B cell (primary cell): ENCODE measurements at regions not wholly inside any gene's neighbourhood (a gene's known extent, or its start where the extent isn't known, plus 50 kb on each side); places are given as distances from the start of the nearest gene placed in this dataset.

ENCODE experiments used
- ATAC-seq: fragments of 200-7000 bp; cut with Tn5 transposase; one replicate; pipeline ENCODE4 v1.10.0; 2021; ENCODE audit warnings: low read depth, mild to moderate bottlenecking, moderate number of reproducible peaks, moderate library complexity
- CTCF ChIA-PET: fragments of 350-600 bp; sonication (Branson Sonifier 250); formaldehyde crosslinking; loops from one replicate; lab custom pipeline; 2021; ENCODE audit warnings: antibody characterized with exemption, inconsistent platforms; lab: Charles Lee
- POLR2A ChIA-PET: fragments of 350-600 bp; sonication (Branson Sonifier 250); formaldehyde crosslinking; loops from one replicate; lab custom pipeline; 2021; ENCODE audit warnings: antibody characterized with exemption; lab: Charles Lee
- DNase-seq: peaks from one replicate; pipeline ENCODE4 v3.0.0; 2013
- H2AFZ ChIP-seq: 2 replicates; pipeline ENCODE4 v1.6.1; 2012; ENCODE audit warnings: mild to moderate bottlenecking, low read depth, low read length; ENCODE audit not compliant: insufficient read depth, poor library complexity, severe bottlenecking
- H3K27ac ChIP-seq, 2 donors: 1 replicate in 1 of 2; 2 replicates in 1 of 2; pipeline ENCODE4 v1.5.1; 2012 to 2013; ENCODE audit warnings: low read length in 2 of 2, mild to moderate bottlenecking in 2 of 2, moderate library complexity in 1 of 2
- H3K27me3 ChIP-seq, 4 experiments: fragments of 200-600 bp in 1 of 4; sonication (generic) in 1 of 4; replicated peaks in 1 of 4; 1 replicate in 2 of 4; 2 replicates in 2 of 4; pipeline versions ENCODE4 v1.6.1 to v1.7.0; 2013 to 2016; ENCODE audit warnings: low read length in 3 of 4, mild to moderate bottlenecking in 2 of 4, mixed read lengths in 1 of 4, moderate library complexity in 1 of 4; ENCODE audit not compliant: insufficient read depth in 4 of 4, control insufficient read depth in 3 of 4; ENCODE audit errors: control extremely low read depth in 1 of 4
- H3K36me3 ChIP-seq, 2 experiments: replicated peaks in 1 of 2; 1 replicate in 1 of 2; 2 replicates in 1 of 2; pipeline versions ENCODE4 v1.6.1 to v1.7.1; 2013; ENCODE audit warnings: low read length in 1 of 2; ENCODE audit not compliant: insufficient read depth in 2 of 2, control insufficient read depth in 1 of 2; ENCODE audit errors: control extremely low read depth in 1 of 2, extremely low read depth in 1 of 2
- H3K4me1 ChIP-seq, 2 donors: fragments of 200-600 bp in 1 of 2; sonication (generic) in 1 of 2; 1 replicate in 1 of 2; 2 replicates in 1 of 2; pipeline versions ENCODE4 v1.5.1 to v1.6.1; 2013 to 2017; ENCODE audit warnings: low read length in 2 of 2; ENCODE audit not compliant: control insufficient read depth in 2 of 2, insufficient read depth in 2 of 2
- H3K4me2 ChIP-seq: replicated peaks from 2 replicates; pipeline ENCODE3; 2012; ENCODE audit warnings: mild to moderate bottlenecking, low read depth, low read length; ENCODE audit not compliant: poor library complexity, severe bottlenecking
- H3K4me3 ChIP-seq, 5 experiments: fragments of 200-600 bp in 1 of 5; sonication (generic) in 1 of 5; 1 replicate in 3 of 5; 2 replicates in 2 of 5; pipeline versions ENCODE4 v1.5.1 to v1.7.0; 2011 to 2016; ENCODE audit warnings: low read length in 4 of 5, mild to moderate bottlenecking in 4 of 5, low read depth in 2 of 5, control low read depth in 1 of 5, moderate library complexity in 1 of 5; ENCODE audit not compliant: insufficient read depth in 1 of 5; ENCODE audit errors: control extremely low read depth in 1 of 5, extremely low read depth in 1 of 5
- H3K79me2 ChIP-seq: fragments of 200-600 bp; sonication (generic); one replicate; pipeline ENCODE4 v1.6.0; 2016; ENCODE audit warnings: low read length; ENCODE audit not compliant: control insufficient read depth, insufficient read depth
- H3K9ac ChIP-seq: fragments of 200-600 bp; sonication (generic); 2 replicates; pipeline ENCODE4 v1.6.1; 2017; ENCODE audit warnings: mild to moderate bottlenecking, low read length, moderate library complexity
- H3K9me3 ChIP-seq, 3 donors: one replicate each; pipeline versions ENCODE4 v1.6.1 to v1.7.1; 2013; ENCODE audit warnings: low read length in 2 of 3; ENCODE audit not compliant: control insufficient read depth in 2 of 3, insufficient read depth in 1 of 3; ENCODE audit errors: control extremely low read depth in 1 of 3
- H4K20me1 ChIP-seq: 2 replicates; pipeline ENCODE4 v1.6.0; 2012; ENCODE audit warnings: mild to moderate bottlenecking, low read length; ENCODE audit not compliant: insufficient read depth, control insufficient read depth, poor library complexity, severe bottlenecking
- H3K27ac Mint-ChIP-seq: one replicate; pipeline ENCODE4 v1.8.0; 2021; ENCODE audit warnings: mixed read lengths
- H3K27me3 Mint-ChIP-seq: one replicate; pipeline ENCODE4 v1.8.0; 2021; ENCODE audit warnings: mixed read lengths
- H3K4me1 Mint-ChIP-seq: one replicate; pipeline ENCODE4 v1.8.0; 2021; ENCODE audit warnings: mixed read lengths
- H3K4me3 Mint-ChIP-seq: one replicate; pipeline ENCODE4 v1.8.0; 2021; ENCODE audit warnings: mixed read lengths
- H3K9me3 Mint-ChIP-seq: one replicate; pipeline ENCODE4 v1.8.0; 2022; ENCODE audit warnings: mixed read lengths; ENCODE audit not compliant: insufficient read depth
- EZH2 ChIP-seq: IDR thresholded peaks from 2 replicates; pipeline ENCODE4 v1.6.1; 2012; ENCODE audit warnings: borderline replicate concordance, low read depth, mild to moderate bottlenecking, moderate library complexity, low read length; ENCODE audit not compliant: insufficient read depth, poor library complexity, severe bottlenecking
- WGBS: methylation state at CpG from one replicate; pipeline ENCODE4 v1.1.5; 2013; ENCODE audit warnings: missing lambda C conversion rate; ENCODE audit not compliant: insufficient coverage; 5-methylcytosine and 5-hydroxymethylcytosine counted together
- intact Hi-C: fragments of 100-400 bp; cut with micrococcal nuclease; formaldehyde crosslinking; loops from one replicate; pipeline ENCODE4 v1.10.0; 2022
- TF ChIP-seq, protein P1 (sequence below): fragments of 200-600 bp; IDR thresholded peaks from one replicate; pipeline ENCODE4 v1.8.0; 2022; ENCODE audit warnings: antibody characterized with exemption, mild to moderate bottlenecking

DNA sequence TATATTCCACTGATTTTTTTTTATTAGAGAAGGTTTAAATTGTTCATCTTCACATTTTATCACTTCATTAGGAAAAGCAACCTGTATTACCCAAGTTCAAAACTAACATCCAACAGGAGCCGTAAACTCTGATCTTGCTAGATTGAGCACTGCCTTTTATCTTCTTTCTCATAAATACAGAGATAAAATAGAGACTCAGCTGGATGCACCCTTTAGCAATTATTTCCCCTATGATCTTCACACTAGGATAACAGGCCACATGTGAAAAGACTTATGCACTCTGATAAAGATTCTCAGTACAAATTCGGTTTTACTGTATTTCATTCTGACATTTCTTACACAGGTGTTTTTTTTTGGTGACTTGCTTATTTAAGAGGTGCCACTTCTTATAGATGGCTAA, 2438.2 kb upstream of the PCDH20 start:
- intact Hi-C loops = no loop called here
- H3K4me3 ChIP-seq = no peak overlapping the region
- no peak overlapping the region for H3K9ac ChIP-seq
- ATAC-seq = no peak
- no peaks in the 10 kb centered on the region for H3K4me1 Mint-ChIP-seq
- H3K9me3 Mint-ChIP-seq = no peaks in the 10 kb centered on the region
- WGBS = no CpG with 5 or more reads among the region's 2 CpGs
- H2AFZ ChIP-seq = no peak overlapping the region
- no peak for TF ChIP-seq EZH2
- TF ChIP-seq, protein P1, sequence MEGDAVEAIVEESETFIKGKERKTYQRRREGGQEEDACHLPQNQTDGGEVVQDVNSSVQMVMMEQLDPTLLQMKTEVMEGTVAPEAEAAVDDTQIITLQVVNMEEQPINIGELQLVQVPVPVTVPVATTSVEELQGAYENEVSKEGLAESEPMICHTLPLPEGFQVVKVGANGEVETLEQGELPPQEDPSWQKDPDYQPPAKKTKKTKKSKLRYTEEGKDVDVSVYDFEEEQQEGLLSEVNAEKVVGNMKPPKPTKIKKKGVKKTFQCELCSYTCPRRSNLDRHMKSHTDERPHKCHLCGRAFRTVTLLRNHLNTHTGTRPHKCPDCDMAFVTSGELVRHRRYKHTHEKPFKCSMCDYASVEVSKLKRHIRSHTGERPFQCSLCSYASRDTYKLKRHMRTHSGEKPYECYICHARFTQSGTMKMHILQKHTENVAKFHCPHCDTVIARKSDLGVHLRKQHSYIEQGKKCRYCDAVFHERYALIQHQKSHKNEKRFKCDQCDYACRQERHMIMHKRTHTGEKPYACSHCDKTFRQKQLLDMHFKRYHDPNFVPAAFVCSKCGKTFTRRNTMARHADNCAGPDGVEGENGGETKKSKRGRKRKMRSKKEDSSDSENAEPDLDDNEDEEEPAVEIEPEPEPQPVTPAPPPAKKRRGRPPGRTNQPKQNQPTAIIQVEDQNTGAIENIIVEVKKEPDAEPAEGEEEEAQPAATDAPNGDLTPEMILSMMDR = no peak
- no peaks in the 10 kb centered on the region for H3K4me1 ChIP-seq
- no peak overlapping the region for H3K4me3 Mint-ChIP-seq
- ChIA-PET POLR2A (no interaction called here), CTCF (no interaction called here)
- no peak overlapping the region for H3K27ac ChIP-seq
- no peak for DNase-seq
- H3K27ac Mint-ChIP-seq = no peak overlapping the region
- no peaks in the 10 kb centered on the region for H3K9me3 ChIP-seq
- no peaks in the 10 kb centered on the region for H4K20me1 ChIP-seq
- H3K27me3 ChIP-seq = no peaks in the 10 kb centered on the region
- H3K4me2 ChIP-seq = no peak overlapping the region
- no peaks in the 10 kb centered on the region for H3K27me3 Mint-ChIP-seq
- H3K36me3 ChIP-seq = no peaks in the 10 kb centered on the region
- H3K79me2 ChIP-seq = no peaks in the 10 kb centered on the region

DNA sequence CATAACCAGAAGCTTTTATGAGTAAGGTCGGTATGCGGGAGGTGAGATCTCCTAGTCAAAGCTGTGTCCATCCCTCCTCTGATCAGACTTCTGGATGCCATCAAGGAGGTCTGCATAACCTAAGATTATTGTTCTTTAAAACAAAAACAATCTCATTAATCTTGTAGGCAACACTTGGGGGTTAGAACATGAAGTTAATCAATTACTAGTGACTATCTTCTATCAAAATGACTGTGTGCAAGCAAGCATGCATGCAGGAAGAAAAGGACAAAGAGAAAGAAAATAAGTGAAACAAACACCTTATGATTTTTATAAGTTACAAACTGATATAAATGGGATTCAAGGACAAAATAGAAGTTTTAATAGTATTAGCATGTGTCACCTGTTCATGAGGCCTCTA, 2435.9 kb upstream of the PCDH20 start:
- H3K27me3 Mint-ChIP-seq = no peaks in the 10 kb centered on the region
- no peaks in the 10 kb centered on the region for H3K27me3 ChIP-seq
- H3K27ac Mint-ChIP-seq = no peak overlapping the region
- no peaks in the 10 kb centered on the region for H4K20me1 ChIP-seq
- no peaks in the 10 kb centered on the region for H3K4me1 Mint-ChIP-seq
- no peaks in the 10 kb centered on the region for H3K9me3 ChIP-seq
- intact Hi-C loops = no loop called here
- H3K9ac ChIP-seq = no peak overlapping the region
- no CpG with 5 or more reads among the region's 2 CpGs for WGBS
- no peaks in the 10 kb centered on the region for H3K4me1 ChIP-seq
- ChIA-PET CTCF (no interaction called here), POLR2A (no interaction called here)
- DNase-seq (no peak), ATAC-seq (no peak)
- H3K79me2 ChIP-seq = no peaks in the 10 kb centered on the region
- no peak for TF ChIP-seq EZH2
- TF ChIP-seq, protein P1 = no peak
- no peak overlapping the region for H3K27ac ChIP-seq
- H2AFZ ChIP-seq = no peak overlapping the region
- H3K36me3 ChIP-seq = no peaks in the 10 kb centered on the region
- H3K4me2 ChIP-seq = no peak overlapping the region
- H3K4me3 Mint-ChIP-seq = no peak overlapping the region
- no peak overlapping the region for H3K4me3 ChIP-seq
- H3K9me3 Mint-ChIP-seq = peaks cover 4% of the 10 kb centered on the region
